ENCODE measurements at regions not wholly inside any gene's neighbourhood (a gene's known extent, or its start where the extent isn't known, plus 50 kb on each side); places are given as distances from the start of the nearest gene placed in this dataset.

- Histone ChIP-seq H3K4me1 (no peaks in the 10 kb centered on the region), H3K36me3 (no peaks in the 10 kb centered on the region), H3K9me3 (no peaks in the 10 kb centered on the region), H3K4me3 (no peak overlapping the region), H3K27ac (no peak overlapping the region), H3K27me3 (ENCODE audit: low read depth) (no peaks in the 10 kb centered on the region)
- intact Hi-C loops (cut with DNase I), result no loop called here
- DNase-seq (no peak), ATAC-seq (no peak)
- no peak for TF ChIP-seq CTCF (IDR thresholded peaks at IDR 0.05)
Measured at GRCh38 chr3:144361002-144361401, 389.4 kb downstream of the DIPK2A start.

- Histone ChIP-seq H3K4me1 (no peaks in the 10 kb centered on the region), H3K27ac (no peak overlapping the region), H3K9me3 (no peaks in the 10 kb centered on the region), H3K36me3 (no peaks in the 10 kb centered on the region), H3K27me3 (ENCODE audit: low read depth) (no peaks in the 10 kb centered on the region), H3K4me3 (no peak overlapping the region)
- intact Hi-C loops (cut with DNase I), result no loop called here
- ATAC-seq (no peak), DNase-seq (no peak)
- no peak for TF ChIP-seq CTCF (IDR thresholded peaks at IDR 0.05)
Measured at GRCh38 chr3:144362126-144362525, 390.5 kb downstream of the DIPK2A start.

- H3K9me3 ChIP-seq, result peaks cover 5% of the 10 kb centered on the region
- no peak for TF ChIP-seq CTCF (IDR thresholded peaks at IDR 0.05)
- intact Hi-C loops (cut with DNase I), result no loop called here
- DNase-seq (no peak), ATAC-seq (no peak)
- H3K27me3 ChIP-seq (ENCODE audit: low read depth), result no peaks in the 10 kb centered on the region
- H3K36me3 ChIP-seq, result no peaks in the 10 kb centered on the region
- no peak overlapping the region for H3K27ac ChIP-seq
- H3K4me3 ChIP-seq, result no peak overlapping the region
- H3K4me1 ChIP-seq, result no peaks in the 10 kb centered on the region
Measured at GRCh38 chr3:144363856-144364255, 392.2 kb downstream of the DIPK2A start.

GRCh38 chr3:144364737-144365136 lies 393.1 kb downstream of the DIPK2A start:
- intact Hi-C loops (cut with DNase I), result no loop called here
- Histone ChIP-seq H3K36me3 (no peaks in the 10 kb centered on the region), H3K4me1 (no peaks in the 10 kb centered on the region), H3K9me3 (peaks cover 5% of the 10 kb centered on the region), H3K27me3 (ENCODE audit: low read depth) (no peaks in the 10 kb centered on the region), H3K4me3 (no peak overlapping the region), H3K27ac (no peak overlapping the region)
- DNase-seq (no peak), ATAC-seq (no peak)
- no peak for TF ChIP-seq CTCF (IDR thresholded peaks at IDR 0.05)

- H3K4me1 ChIP-seq, result no peaks in the 10 kb centered on the region
- H3K4me3 ChIP-seq, result no peak overlapping the region
- H3K36me3 ChIP-seq, result no peaks in the 10 kb centered on the region
- no peaks in the 10 kb centered on the region for H3K27me3 ChIP-seq (ENCODE audit: low read depth)
- H3K27ac ChIP-seq, result no peak overlapping the region
- ATAC-seq (peak in 1 of 2 donors; percentile 42), DNase-seq (no peak)
- TF ChIP-seq CTCF (IDR thresholded peaks at IDR 0.05), result no peak
- peaks cover 5% of the 10 kb centered on the region for H3K9me3 ChIP-seq
- intact Hi-C loops (cut with DNase I), result no loop called here
Measured at GRCh38 chr3:144369129-144369879, 397.7 kb downstream of the DIPK2A start.

Measured in lower lobe of right lung (tissue), 2 donors.